WI38 (cell line): ENCODE measurements at regions not wholly inside any gene's neighbourhood (a gene's known extent, or its start where the extent isn't known, plus 50 kb on each side); places are given as distances from the start of the nearest gene placed in this dataset.
A peak's percentile ranks its signal among the peaks of the same experiment; 100 is the strongest.

Source experiments
- H3K4me3 ChIP-seq: 2 replicates; pipeline ENCODE4 v1.5.1; 2011; ENCODE audit warnings: low read depth, mild to moderate bottlenecking, control low read depth, low read length
- CTCF ChIP-seq: IDR thresholded peaks from 2 replicates; pipeline ENCODE4 v1.5.1; 2012; ENCODE audit warnings: low read depth, mild to moderate bottlenecking, control low read depth, low read length

DNA sequence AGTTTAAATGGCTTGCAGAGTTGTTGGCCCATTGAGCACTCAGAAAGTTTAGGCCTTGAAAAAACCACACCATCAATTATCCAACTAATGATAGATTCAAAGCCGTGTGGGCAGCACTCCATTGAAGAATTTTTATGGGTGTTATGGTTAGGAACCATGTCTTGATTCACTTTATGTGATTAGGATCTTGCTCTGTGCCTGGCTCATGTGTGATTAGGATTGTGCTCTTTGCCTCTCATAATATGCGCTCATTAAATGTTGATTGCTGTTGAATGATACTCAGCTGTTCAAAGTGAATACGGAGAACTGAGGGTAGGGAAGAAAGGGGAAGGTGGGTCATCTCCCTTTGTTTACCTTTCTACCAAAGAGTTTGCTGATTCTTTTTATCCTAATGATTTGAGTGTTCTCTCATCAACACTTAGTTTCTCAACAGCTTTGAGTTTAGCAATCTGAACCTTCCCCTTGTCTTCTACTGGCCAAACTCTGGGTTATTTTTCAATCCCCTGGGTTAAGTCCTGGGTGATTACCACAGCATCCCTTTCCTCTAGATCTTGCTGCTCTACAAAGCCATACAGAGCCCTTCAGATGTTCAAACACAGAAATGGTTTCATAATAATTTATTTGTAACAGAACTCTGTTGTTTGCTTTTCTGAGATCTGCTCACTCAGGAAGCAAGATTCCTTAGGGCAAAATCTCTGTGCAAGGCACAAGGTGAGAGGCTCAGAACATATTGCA is 668.8 kb upstream of the RGMB start:
- H3K4me3 ChIP-seq = no peak overlapping the region
- TF ChIP-seq CTCF = no peak

DNA sequence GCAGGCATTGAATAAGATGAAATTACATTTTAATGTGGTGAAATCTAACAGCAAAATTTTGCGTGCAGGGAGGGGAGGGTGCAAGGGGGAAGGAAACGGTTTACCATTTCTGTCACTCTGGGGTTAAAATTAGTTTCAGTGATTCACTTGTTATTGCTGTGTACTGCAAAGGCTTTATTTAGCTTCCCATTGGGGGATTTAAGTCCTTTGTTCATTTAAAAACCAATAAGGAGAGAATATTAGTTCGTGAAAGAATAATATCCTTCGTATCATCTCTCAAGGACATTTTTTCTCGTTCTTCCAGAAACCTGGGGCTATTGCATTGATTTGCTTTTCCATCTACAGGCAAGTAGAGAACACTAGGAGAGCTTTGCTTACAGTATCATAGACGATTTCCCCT is 667.8 kb upstream of the RGMB start:
- no peak overlapping the region for H3K4me3 ChIP-seq
- TF ChIP-seq CTCF = no peak

DNA sequence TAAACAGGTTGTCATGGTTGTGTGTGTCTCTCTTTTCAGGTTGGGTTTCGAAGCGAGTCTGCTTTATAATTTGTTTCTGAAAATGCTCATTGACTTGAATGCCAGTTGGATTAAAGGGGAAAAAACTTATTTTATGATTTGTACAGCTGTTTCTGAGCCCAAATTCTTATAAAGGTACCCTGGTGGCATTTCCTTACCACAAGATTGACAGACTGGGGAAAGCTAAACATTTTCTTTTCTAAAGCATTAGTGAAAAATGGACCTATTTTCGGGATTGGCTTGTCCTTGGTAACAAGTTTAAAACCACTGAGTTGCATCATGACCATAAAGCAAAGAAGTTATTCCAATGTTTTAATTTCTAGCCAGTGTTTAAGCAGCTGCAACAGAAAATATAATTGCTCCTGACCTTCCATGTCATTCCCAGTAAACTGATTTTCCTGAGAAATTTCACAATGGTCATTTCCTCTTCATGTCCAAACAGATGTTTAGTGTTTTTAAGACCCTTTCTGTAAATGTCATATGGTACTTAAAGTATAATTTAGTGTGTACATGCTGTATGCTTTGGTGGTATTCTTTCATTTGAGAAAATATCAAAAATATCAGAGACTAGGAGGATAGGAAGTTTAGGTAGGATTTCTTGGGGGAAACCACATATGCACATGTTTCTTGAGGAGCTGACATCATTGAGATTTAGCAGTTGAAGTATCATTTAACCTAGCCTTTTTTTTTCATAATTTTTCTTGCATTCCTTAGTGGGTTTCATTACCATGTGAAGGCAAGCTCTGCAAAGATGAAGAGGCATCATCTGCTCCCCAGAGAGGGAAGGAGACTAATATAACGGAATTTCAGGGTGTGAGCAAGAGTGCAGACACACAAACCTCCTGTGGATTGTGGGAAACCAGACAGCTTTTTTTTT is 667.1 kb upstream of the RGMB start:
- no peak for TF ChIP-seq CTCF
- no peak overlapping the region for H3K4me3 ChIP-seq

GRCh38 chr5:98108497-98108896 is 665.0 kb upstream of the RGMB start:
- peak overlapping the region; percentile 20; the same call in 1 of the 2 replicates for H3K4me3 ChIP-seq
- no peak for TF ChIP-seq CTCF

GRCh38 chr5:98109561-98110006 is 663.9 kb upstream of the RGMB start:
- TF ChIP-seq CTCF = no peak
- H3K4me3 ChIP-seq = peak overlapping the region; percentile 20

- H3K4me3 ChIP-seq = 0 out of 2 replicates have a peak overlapping the region, but pooled peaks have one; percentile 10
- no peak for TF ChIP-seq CTCF
These were observed 663.2 kb upstream of the RGMB start for GRCh38 chr5:98110282-98110691.

- TF ChIP-seq CTCF = no peak
- no peak overlapping the region for H3K4me3 ChIP-seq
These were observed 662.7 kb upstream of the RGMB start for GRCh38 chr5:98110791-98111190.
